ENCODE measurements at regions not wholly inside any gene's neighbourhood (a gene's known extent, or its start where the extent isn't known, plus 50 kb on each side); places are given as distances from the start of the nearest gene placed in this dataset.

GRCh38 chr13:62084728-62085127, 669.1 kb upstream of the PCDH20 start:
- Histone ChIP-seq H3K27me3 (no peaks in the 10 kb centered on the region), H3K4me1 (no peaks in the 10 kb centered on the region), H3K36me3 (no peaks in the 10 kb centered on the region), H3K9me3 (no peaks in the 10 kb centered on the region), H3K4me3 (ENCODE audit: low read depth, low read length) (no peak overlapping the region)
- TF ChIP-seq CTCF (IDR thresholded peaks at IDR 0.05; ENCODE audit: low read depth, low read length) = no peak
- no peak for DNase-seq

- Histone ChIP-seq H3K4me1 (no peaks in the 10 kb centered on the region), H3K27me3 (no peaks in the 10 kb centered on the region), H3K9me3 (no peaks in the 10 kb centered on the region), H3K4me3 (ENCODE audit: low read depth, low read length) (no peak overlapping the region), H3K36me3 (no peaks in the 10 kb centered on the region)
- no peak for DNase-seq
- TF ChIP-seq CTCF (IDR thresholded peaks at IDR 0.05; ENCODE audit: low read depth, low read length) = no peak
These were observed 652.2 kb upstream of the PCDH20 start for GRCh38 chr13:62067821-62068220.

GRCh38 chr13:62065016-62065415, 649.4 kb upstream of the PCDH20 start:
- no peaks in the 10 kb centered on the region for H3K4me1 ChIP-seq
- no peaks in the 10 kb centered on the region for H3K27me3 ChIP-seq
- H3K4me3 ChIP-seq (ENCODE audit: low read depth, low read length) = no peak overlapping the region
- no peak for DNase-seq
- no peak for TF ChIP-seq CTCF (IDR thresholded peaks at IDR 0.05; ENCODE audit: low read depth, low read length)
- no peaks in the 10 kb centered on the region for H3K9me3 ChIP-seq
- H3K36me3 ChIP-seq = no peaks in the 10 kb centered on the region

GRCh38 chr13:62061751-62062150, 646.1 kb upstream of the PCDH20 start:
- H3K4me3 ChIP-seq (ENCODE audit: low read depth, low read length) = no peak overlapping the region
- H3K36me3 ChIP-seq = no peaks in the 10 kb centered on the region
- no peaks in the 10 kb centered on the region for H3K4me1 ChIP-seq
- no peak for DNase-seq
- no peak for TF ChIP-seq CTCF (IDR thresholded peaks at IDR 0.05; ENCODE audit: low read depth, low read length)
- H3K9me3 ChIP-seq = no peaks in the 10 kb centered on the region
- no peaks in the 10 kb centered on the region for H3K27me3 ChIP-seq

GRCh38 chr13:62060570-62060969, 644.9 kb upstream of the PCDH20 start:
- Histone ChIP-seq H3K4me1 (no peaks in the 10 kb centered on the region), H3K4me3 (ENCODE audit: low read depth, low read length) (no peak overlapping the region), H3K36me3 (no peaks in the 10 kb centered on the region), H3K9me3 (no peaks in the 10 kb centered on the region), H3K27me3 (no peaks in the 10 kb centered on the region)
- no peak for DNase-seq
- no peak for TF ChIP-seq CTCF (IDR thresholded peaks at IDR 0.05; ENCODE audit: low read depth, low read length)

- H3K9me3 ChIP-seq = no peaks in the 10 kb centered on the region
- H3K4me1 ChIP-seq = no peaks in the 10 kb centered on the region
- H3K4me3 ChIP-seq (ENCODE audit: low read depth, low read length) = no peak overlapping the region
- H3K27me3 ChIP-seq = no peaks in the 10 kb centered on the region
- no peak for DNase-seq
- no peaks in the 10 kb centered on the region for H3K36me3 ChIP-seq
- TF ChIP-seq CTCF (IDR thresholded peaks at IDR 0.05; ENCODE audit: low read depth, low read length) = no peak
These were observed 641.6 kb upstream of the PCDH20 start for GRCh38 chr13:62057286-62057685.

Data from BE2C (cell line).